HG03175 (cell line): ENCODE measurements at regions not wholly inside any gene's neighbourhood (a gene's known extent, or its start where the extent isn't known, plus 50 kb on each side); places are given as distances from the start of the nearest gene placed in this dataset.
"Not testable (repeated sequence)": the region's sequence is repeated elsewhere in the genome, so short reads cannot be mapped to it uniquely, and the experiment has no call there.

Source experiments
- ATAC-seq: cut with Tn5 transposase; IDR thresholded peaks from one replicate; pipeline ENCODE4 v1.9.1; 2021; ENCODE audit warnings: mild to moderate bottlenecking, moderate library complexity; ENCODE audit not compliant: unreplicated experiment

- ATAC-seq = no peak
These were observed 933.7 kb upstream of the GJE1 start for GRCh38 chr6:141199074-141199473.

DNA sequence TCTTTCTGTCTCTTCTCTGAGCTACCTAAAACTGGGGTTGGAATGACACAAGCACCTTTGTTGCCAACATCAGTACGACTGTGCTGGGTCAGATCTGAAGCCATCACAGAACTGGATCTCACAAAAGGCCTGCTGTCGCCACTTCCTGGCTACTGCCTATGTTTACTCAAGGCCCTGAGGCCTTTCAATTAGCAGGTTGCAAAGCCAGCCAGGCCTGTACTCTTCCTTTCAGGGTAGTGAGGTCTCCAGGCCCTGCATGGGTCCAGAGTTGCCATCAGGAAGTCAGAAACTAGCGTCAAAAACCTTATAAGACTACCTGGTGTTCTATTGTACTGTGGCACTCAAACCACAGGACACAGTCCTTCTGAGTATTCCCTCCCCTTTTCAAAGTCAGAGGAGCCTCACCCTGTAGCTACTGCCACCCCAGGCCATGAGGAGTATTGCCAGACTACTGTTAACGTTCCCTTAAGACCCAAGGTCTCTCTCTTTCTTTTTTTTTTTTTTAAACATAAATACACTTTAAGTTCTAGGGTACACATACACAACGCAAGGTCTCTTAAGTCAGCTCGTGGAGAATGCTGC lies 937.4 kb upstream of the GJE1 start:
- ATAC-seq = no peak

DNA sequence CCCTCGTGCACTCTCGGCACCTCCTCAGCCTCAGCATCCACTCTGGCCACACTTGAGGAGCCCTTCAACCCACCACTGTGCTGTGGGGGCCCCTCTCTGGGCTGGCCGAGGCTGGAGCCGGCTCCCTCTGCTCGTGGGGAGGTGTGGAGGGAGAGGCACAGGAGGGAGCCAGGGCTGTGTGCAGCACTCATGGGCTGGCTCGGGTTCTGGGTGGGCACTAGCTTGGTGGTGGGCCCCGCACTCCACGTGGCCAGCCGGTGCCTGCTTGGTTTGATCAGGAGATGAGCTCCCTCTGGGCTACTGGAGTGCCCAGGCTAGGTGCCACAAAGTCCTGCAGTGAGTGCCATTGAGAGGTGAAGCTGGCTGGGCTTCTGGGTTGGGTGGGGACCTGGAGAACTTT lies 949.4 kb upstream of the GJE1 start:
- ATAC-seq = no peak

- not testable (repeated sequence) for ATAC-seq
These were observed 957.3 kb upstream of the GJE1 start for GRCh38 chr6:141175458-141175857.

DNA sequence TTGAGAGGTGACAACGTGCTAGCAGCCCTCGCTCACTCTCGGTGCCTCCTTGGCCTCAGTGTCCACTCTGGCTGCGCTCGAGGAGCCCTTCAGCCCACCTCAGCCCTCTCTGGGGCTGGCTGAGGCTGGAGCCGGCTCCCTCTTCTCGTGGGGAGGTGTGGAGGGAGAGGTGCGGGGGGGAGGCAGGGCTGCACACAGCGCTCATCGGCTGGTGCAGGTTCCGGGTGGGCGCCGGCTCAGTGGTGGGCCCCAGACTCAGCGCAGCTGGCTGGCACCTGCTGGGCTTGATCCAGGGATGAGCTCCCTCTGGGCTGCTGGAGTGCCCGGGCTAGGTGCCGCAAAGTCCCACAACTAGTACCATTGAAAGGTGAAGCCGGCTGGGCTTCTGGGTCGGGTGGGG lies 957.8 kb upstream of the GJE1 start:
- ATAC-seq = no peak

DNA sequence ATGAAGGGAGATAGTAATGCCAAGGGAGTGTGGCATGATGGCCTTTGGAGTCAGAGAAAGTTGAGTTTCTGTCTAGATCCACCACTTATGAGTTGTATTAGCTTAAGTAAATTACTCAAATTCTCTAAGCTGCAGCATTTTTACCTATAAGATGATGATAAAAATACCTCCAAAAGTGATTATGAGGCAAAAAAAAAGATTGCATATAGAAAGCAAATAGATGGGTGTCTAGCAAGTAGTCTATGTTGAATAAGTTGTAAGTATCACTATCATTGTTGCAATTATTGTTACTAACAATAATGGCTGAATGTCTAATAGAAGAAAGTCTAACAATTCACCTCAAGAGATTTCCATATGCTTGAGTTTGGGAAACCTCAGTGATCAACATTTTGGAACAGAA lies 959.2 kb upstream of the GJE1 start:
- ATAC-seq = no peak

GRCh38 chr6:141169419-141169818 lies 963.3 kb upstream of the GJE1 start:
- no peak for ATAC-seq

DNA sequence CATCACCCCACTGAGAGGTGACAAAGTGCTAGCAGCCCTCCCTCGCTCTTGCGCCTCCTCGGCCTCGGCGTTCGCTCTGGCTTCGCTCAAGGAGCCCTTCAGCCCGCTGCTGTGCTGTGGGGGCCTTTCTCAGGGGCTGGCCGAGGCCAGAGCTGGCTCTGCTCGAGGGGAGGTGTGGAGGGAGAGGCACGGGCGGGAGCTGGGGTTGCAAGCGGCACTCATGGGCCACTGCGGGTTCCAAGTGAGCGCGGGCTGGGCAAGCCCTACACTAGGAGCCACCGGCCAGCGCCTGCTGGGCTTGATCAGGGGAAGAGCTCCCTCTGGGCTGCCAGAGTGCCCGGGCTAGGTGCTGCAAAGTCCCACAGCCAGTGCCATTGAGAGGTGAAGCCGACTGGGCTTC lies 964.8 kb upstream of the GJE1 start:
- no peak for ATAC-seq

GRCh38 chr6:141165002-141165665 lies 967.6 kb upstream of the GJE1 start:
- no peak for ATAC-seq

GRCh38 chr6:141164042-141164743 lies 968.5 kb upstream of the GJE1 start:
- ATAC-seq = no peak

DNA sequence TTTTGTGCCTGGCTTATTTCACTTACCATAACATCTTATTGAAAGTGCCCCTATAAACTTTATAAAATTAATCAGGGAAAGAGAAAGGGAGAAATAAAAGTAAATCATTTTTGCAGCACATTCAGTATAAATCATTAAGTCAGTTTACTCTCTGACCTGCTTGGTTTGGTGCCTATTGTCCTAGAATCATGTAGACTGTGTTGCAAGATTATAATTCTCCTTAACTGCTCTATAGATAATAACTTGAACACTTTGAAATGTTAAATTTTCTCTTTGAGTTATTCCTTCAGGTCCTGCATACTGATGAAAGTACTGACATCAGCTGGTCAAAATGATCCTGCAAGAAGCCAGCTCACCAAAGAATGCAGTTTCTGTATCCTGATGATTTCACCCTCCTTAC lies 969.6 kb upstream of the GJE1 start:
- ATAC-seq = no peak

DNA sequence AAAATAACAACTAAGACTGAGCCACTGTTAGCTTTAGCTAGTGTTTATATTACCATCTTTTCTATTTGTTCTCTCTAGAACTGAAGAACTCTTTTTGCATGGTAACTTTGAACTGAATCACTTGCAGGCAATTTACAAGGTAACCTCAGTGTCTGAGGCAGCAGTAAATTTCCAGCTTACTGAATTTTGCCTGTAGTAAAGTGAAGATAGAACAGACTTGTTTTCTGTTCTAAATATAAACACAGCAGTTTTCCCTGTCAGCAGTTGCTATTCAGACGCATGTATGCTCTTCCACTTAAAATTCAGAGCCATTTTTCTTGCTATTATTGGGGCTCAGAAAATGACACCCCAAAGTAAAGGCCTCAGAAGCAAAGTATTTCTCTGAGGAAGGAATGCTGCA lies 974.0 kb upstream of the GJE1 start:
- ATAC-seq = no peak

DNA sequence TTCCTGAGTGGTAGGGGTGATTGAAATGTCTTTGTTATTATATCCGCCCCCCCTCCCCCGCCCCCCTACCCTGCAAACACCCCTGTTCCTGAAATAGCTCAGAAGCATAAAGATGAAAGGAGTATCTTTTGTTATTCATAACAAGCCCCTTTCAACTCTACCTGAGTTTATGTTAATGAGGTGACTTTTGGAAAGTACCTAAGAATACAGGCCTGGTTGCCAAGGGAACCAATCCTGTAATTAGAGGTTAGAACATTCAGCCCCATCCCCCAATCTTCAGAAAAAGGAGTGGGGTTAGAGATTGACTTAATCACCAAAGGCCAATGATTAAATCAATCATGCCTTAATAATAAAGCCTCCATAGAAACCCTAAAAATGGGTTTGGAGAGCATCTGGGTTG lies 979.2 kb upstream of the GJE1 start:
- ATAC-seq = no peak

DNA sequence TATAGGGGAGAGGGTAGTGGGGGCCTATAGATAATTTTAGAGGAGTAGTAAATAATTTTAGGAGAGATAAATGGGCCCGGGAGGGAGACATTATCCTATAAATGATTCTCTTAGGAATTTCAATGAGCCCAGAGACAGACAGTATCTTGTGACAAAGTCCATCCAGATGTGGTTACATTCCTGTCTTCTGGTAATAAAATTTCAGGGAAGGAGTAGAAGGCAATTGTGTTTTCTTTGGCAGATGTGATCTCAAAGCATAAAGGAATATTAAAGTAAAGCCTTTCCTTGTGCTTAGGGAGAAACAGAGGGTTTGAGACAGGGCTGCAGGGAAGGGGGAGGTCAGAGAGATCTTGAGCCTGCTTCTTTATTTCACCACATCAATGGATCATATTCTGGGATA lies 979.8 kb upstream of the GJE1 start:
- no peak for ATAC-seq

DNA sequence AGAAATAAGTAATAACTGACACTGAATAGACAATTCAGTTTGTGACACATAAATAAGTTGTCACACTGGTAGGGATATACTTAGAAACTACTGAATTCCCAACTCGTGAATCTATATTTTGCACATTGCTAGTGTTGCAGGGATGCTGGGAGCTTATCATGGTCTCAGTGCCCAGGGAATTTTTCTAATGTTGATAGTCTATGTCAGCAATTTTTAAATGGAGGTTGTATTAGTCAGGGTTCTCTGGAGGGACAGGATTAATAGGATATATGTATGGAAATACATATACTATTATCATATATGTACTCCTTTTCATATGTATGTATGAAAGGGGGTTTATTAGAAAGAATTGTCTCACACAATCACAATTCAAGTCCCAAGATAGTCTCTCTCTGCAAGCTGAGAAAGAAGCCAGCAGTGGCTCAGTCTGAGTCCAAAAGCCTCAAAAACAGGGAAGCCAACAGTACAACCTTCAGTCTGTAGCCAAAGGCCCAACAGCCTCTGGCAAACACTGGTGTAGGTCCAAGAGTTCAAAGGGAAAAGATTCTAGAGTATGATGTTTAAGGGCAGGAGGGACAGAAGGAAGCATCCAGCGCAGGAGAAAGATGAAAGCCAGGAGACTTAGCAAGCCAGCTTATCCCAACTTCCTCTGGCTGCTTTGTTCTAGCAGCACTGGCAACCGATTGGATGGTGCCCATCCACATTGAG lies 980.9 kb upstream of the GJE1 start:
- no peak for ATAC-seq

DNA sequence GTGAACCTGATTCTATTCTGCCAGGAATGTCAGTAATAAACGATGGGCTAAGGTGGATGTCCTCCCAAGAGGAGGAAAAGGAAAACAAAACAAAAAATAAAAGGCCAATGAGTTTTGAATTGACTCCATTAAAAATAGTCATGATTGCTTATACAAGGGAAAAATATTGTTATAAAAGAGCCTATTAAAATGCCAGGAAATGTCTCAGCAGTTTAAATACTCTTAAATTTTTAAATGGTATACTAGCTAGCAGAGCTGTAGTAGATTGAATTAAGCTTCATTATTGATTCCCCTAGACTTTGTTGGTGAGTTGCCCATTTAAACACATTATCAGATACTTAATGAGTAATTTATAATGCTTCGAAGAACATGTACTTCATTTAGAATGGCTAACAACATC lies 990.9 kb upstream of the GJE1 start:
- ATAC-seq = no peak

DNA sequence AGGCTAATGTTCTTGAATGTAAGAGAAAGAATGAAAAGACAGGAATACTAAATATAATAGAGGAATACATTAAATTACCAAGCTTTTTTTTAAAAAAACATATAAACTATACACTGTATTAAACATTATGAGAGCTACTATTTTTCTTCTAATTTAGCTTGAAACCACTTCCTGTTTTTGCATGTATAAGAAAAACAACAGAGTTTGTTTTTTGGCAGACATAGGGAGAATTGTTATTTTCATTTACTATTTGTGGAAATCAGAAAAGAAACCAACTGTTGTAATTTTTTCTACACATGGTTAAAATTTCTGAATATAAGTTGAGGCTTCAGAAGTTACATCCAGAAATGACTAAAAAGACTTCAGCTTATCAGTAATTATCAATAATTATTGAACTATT lies 991.8 kb upstream of the GJE1 start:
- no peak for ATAC-seq

GRCh38 chr6:141139461-141139860 lies 993.3 kb upstream of the GJE1 start:
- no peak for ATAC-seq

GRCh38 chr6:141134723-141135122 lies 998.0 kb upstream of the GJE1 start:
- ATAC-seq = no peak

DNA sequence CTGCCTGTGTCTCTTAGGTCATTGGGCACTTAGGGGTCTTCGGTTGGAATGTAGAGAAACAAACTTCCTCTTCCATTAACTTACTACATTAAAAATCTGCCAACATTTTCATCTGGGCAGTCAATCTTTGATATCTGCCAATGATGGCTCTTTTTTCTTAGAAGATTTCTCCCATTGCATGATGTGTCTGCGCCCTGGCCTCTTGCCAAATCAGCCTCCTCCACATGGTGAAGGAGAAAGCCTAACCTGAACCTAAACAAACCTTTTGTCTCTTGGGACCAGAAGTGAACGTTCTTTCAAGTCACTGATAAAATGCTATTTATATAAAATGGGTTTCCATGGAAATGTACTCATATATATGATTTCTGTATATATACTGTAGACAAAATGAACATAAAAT lies 998.9 kb upstream of the GJE1 start:
- ATAC-seq = no peak

GRCh38 chr6:141133346-141133745 lies 999.4 kb upstream of the GJE1 start:
- no peak for ATAC-seq

- ATAC-seq = no peak
These were observed 1001.1 kb upstream of the GJE1 start for GRCh38 chr6:141131616-141132015.
